ENCODE measurements at regions not wholly inside any gene's neighbourhood (a gene's known extent, or its start where the extent isn't known, plus 50 kb on each side); places are given as distances from the start of the nearest gene placed in this dataset.
A peak's percentile ranks its signal among the peaks of the same experiment; 100 is the strongest.

- intact Hi-C loops (cut with DNase I): no loop called here
- ATAC-seq (no peak), DNase-seq (ENCODE audit: low spot score) (no peak)
Observed at GRCh38 chr18:51437280-51438271, 240.1 kb upstream of the MEX3C start.

GRCh38 chr18:51438797-51439350, 241.4 kb upstream of the MEX3C start:
- intact Hi-C loops (cut with DNase I): no loop called here
- ATAC-seq: no peak
- no peak for DNase-seq (ENCODE audit: low spot score)

- ATAC-seq: no peak
- no peak for DNase-seq (ENCODE audit: low spot score)
- intact Hi-C loops (cut with DNase I): no loop called here
Observed at GRCh38 chr18:51442012-51442411, 244.5 kb upstream of the MEX3C start.

- ATAC-seq (no peak), DNase-seq (ENCODE audit: low spot score) (no peak)
- intact Hi-C loops (cut with DNase I): loop anchor here (5.0 kb wide), 1 partner anchor 1584 kb away; no protein-coding TSS in a partner anchor
Observed at GRCh38 chr18:51446571-51447210, 249.2 kb upstream of the MEX3C start.

- DNase-seq (ENCODE audit: low spot score) (no peak), ATAC-seq (peak; percentile 20)
- intact Hi-C loops (cut with DNase I): loop anchor here (5.0 kb wide), 1 partner anchor 1585 kb away; no protein-coding TSS in a partner anchor
Observed at GRCh38 chr18:51447351-51448342, 250.2 kb upstream of the MEX3C start.

GRCh38 chr18:51448949-51449348, 251.5 kb upstream of the MEX3C start:
- DNase-seq (ENCODE audit: low spot score): no peak
- intact Hi-C loops (cut with DNase I): loop anchor here (5.0 kb wide), 1 partner anchor 1587 kb away; no protein-coding TSS in a partner anchor
- no peak for ATAC-seq

- no peak for ATAC-seq
- intact Hi-C loops (cut with DNase I): no loop called here
- DNase-seq (ENCODE audit: low spot score): no peak
Observed at GRCh38 chr18:51453594-51453993, 256.1 kb upstream of the MEX3C start.

- ATAC-seq (no peak), DNase-seq (ENCODE audit: low spot score) (no peak)
- intact Hi-C loops (cut with DNase I): no loop called here
Observed at GRCh38 chr18:51458861-51459260, 261.4 kb upstream of the MEX3C start.

- DNase-seq (ENCODE audit: low spot score): no peak
- ATAC-seq: peak; percentile 75
- intact Hi-C loops (cut with DNase I): no loop called here
Observed at GRCh38 chr18:51461956-51462355, 264.5 kb upstream of the MEX3C start.

- no peak for DNase-seq (ENCODE audit: low spot score)
- ATAC-seq: no peak
- intact Hi-C loops (cut with DNase I): no loop called here
Observed at GRCh38 chr18:51463483-51464136, 266.1 kb upstream of the MEX3C start.

GRCh38 chr18:51478908-51479307, 281.4 kb upstream of the MEX3C start:
- ATAC-seq: no peak

GRCh38 chr18:51479736-51480135, 282.3 kb upstream of the MEX3C start:
- intact Hi-C loops (cut with DNase I): loop anchor here (5.0 kb wide), 1 partner anchor 483 kb away; no protein-coding TSS in a partner anchor
- DNase-seq (ENCODE audit: low spot score) (no peak), ATAC-seq (no peak)

More at GRCh38 chr18:51478908-51479307, 281.4 kb upstream of the MEX3C start:
- DNase-seq (ENCODE audit: low spot score): no peak
- intact Hi-C loops (cut with DNase I): loop anchor here (5.0 kb wide), 1 partner anchor 483 kb away; no protein-coding TSS in a partner anchor

GRCh38 chr18:51480407-51481261, 283.2 kb upstream of the MEX3C start:
- ATAC-seq: no peak
- intact Hi-C loops (cut with DNase I): no loop called here
- DNase-seq (ENCODE audit: low spot score): no peak

GRCh38 chr18:51486735-51487366, 289.4 kb upstream of the MEX3C start:
- intact Hi-C loops (cut with DNase I): no loop called here
- no peak for ATAC-seq
- DNase-seq (ENCODE audit: low spot score): no peak

- no peak for ATAC-seq
- no peak for DNase-seq (ENCODE audit: low spot score)
- intact Hi-C loops (cut with DNase I): no loop called here
Observed at GRCh38 chr18:51490417-51490816, 292.9 kb upstream of the MEX3C start.

GRCh38 chr18:51490860-51491259, 293.4 kb upstream of the MEX3C start:
- no peak for DNase-seq (ENCODE audit: low spot score)
- intact Hi-C loops (cut with DNase I): no loop called here
- no peak for ATAC-seq
